Sigmoid colon (tissue), 4 donors: ENCODE measurements at regions not wholly inside any gene's neighbourhood (a gene's known extent, or its start where the extent isn't known, plus 50 kb on each side); places are given as distances from the start of the nearest gene placed in this dataset.

Experiments
- POLR2AphosphoS5 ChIP-seq, 4 donors: sonication (generic); formaldehyde crosslinking; IDR thresholded peaks; one replicate each; pipeline ENCODE4 v1.6.1; 2017; ENCODE audit warnings: antibody characterized with exemption in 4 of 4
- TF ChIP-seq, protein P1 (sequence below), 4 experiments: fragments of 450-650 bp in 3 of 4; fragments of 200-600 bp in 1 of 4; IDR thresholded peaks; one replicate each; pipeline ENCODE4 v1.5.1; 2016 to 2019; ENCODE audit warnings: antibody characterized with exemption in 4 of 4, mild to moderate bottlenecking in 3 of 4, moderate library complexity in 2 of 4

DNA sequence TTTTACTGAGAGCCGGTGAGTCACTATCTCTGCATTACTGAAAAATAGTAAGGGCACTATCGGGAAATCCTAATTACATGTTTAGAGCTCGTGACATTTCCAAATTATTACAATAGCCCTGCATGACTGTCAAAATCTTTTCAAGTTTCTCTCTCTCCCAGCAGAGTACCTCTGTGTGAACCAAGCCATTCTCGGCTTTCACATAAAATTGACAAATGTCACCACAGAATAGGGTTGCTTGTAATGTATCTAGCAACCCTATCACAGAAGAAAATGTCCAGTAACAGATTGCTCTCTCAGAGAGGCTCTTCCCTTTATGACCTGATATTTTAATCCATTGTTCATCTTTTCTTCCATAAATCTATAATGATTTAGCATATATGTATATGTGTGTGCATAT, 144.8 kb upstream of the GNPDA2 start:
- TF ChIP-seq, protein P1, sequence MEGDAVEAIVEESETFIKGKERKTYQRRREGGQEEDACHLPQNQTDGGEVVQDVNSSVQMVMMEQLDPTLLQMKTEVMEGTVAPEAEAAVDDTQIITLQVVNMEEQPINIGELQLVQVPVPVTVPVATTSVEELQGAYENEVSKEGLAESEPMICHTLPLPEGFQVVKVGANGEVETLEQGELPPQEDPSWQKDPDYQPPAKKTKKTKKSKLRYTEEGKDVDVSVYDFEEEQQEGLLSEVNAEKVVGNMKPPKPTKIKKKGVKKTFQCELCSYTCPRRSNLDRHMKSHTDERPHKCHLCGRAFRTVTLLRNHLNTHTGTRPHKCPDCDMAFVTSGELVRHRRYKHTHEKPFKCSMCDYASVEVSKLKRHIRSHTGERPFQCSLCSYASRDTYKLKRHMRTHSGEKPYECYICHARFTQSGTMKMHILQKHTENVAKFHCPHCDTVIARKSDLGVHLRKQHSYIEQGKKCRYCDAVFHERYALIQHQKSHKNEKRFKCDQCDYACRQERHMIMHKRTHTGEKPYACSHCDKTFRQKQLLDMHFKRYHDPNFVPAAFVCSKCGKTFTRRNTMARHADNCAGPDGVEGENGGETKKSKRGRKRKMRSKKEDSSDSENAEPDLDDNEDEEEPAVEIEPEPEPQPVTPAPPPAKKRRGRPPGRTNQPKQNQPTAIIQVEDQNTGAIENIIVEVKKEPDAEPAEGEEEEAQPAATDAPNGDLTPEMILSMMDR (IDR thresholded peaks at IDR 0.05): no peak
- TF ChIP-seq POLR2AphosphoS5 (IDR thresholded peaks at IDR 0.05): no peak
